ENCODE measurements at regions not wholly inside any gene's neighbourhood (a gene's known extent, or its start where the extent isn't known, plus 50 kb on each side); places are given as distances from the start of the nearest gene placed in this dataset.
A peak's percentile ranks its signal among the peaks of the same experiment; 100 is the strongest.

GRCh38 chr12:114213055-114213581 lies 192.8 kb downstream of the TBX5 start (continued):
- no peak for TF ChIP-seq ZFX (CRISPR knock-in tag; IDR thresholded peaks at IDR 0.05)
- TF ChIP-seq HDAC3 (IDR thresholded peaks at IDR 0.05; ENCODE audit: borderline replicate concordance, partially characterized antibody): no peak
- TF ChIP-seq GATAD2A (IDR thresholded peaks at IDR 0.05): no peak
- TF ChIP-seq ELK1 (CRISPR knock-in tag; IDR thresholded peaks at IDR 0.05): no peak
- no peak for TF ChIP-seq ZNF175 (CRISPR knock-in tag; IDR thresholded peaks at IDR 0.05; ENCODE audit: low read depth)
- TF ChIP-seq SAFB2 (IDR thresholded peaks at IDR 0.05; ENCODE audit: borderline replicate concordance, low read depth, low read length, severe bottlenecking): no peak
- no peak for TF ChIP-seq DEAF1 (CRISPR knock-in tag; IDR thresholded peaks at IDR 0.05)
- TF ChIP-seq ZKSCAN1 (IDR thresholded peaks at IDR 0.05; ENCODE audit: low read depth, low read length): no peak
- no peak for TF ChIP-seq CBX8 (IDR thresholded peaks at IDR 0.05; ENCODE audit: borderline replicate concordance, extremely low read depth, low read depth, low read length, poor library complexity, severe bottlenecking)
- no peak for TF ChIP-seq NR2C2 (CRISPR knock-in tag; IDR thresholded peaks at IDR 0.05)
- no peak for TF ChIP-seq NR2C2 (tag; IDR thresholded peaks at IDR 0.05)
- no peak for TF ChIP-seq ZNF764 (CRISPR knock-in tag; IDR thresholded peaks at IDR 0.05; ENCODE audit: low read depth)
- no peak for TF ChIP-seq ZNF253 (CRISPR knock-in tag; conservative IDR thresholded peaks at IDR 0.05)
- TF ChIP-seq PML (IDR thresholded peaks at IDR 0.05; ENCODE audit: low read length): peak; percentile 65
- no peak for TF ChIP-seq SREBF1 (IDR thresholded peaks at IDR 0.05; ENCODE audit: borderline replicate concordance, low read depth, low read length)
- TF ChIP-seq KLF16 (IDR thresholded peaks at IDR 0.05): peak; percentile 52; the same call in 1 of the 2 replicates
- no peak for TF ChIP-seq ARID2 (IDR thresholded peaks at IDR 0.05)
- no peak for TF ChIP-seq ATF4 (CRISPR knock-in tag; IDR thresholded peaks at IDR 0.05)
- no peak for TF ChIP-seq ZNF785 (CRISPR knock-in tag; IDR thresholded peaks at IDR 0.05)
- no peak for TF ChIP-seq BCOR (IDR thresholded peaks at IDR 0.05)
- TF ChIP-seq ZZZ3 (IDR thresholded peaks at IDR 0.05): no peak
- no peak for TF ChIP-seq XRCC4 (IDR thresholded peaks at IDR 0.05; ENCODE audit: extremely low read depth, insufficient read depth, insufficient read length)
- no peak for TF ChIP-seq ZNF77 (CRISPR knock-in tag; IDR thresholded peaks at IDR 0.05)
- TF ChIP-seq SP2 (IDR thresholded peaks at IDR 0.05; ENCODE audit: extremely low read depth, low read depth, low read length, poor library complexity, severe bottlenecking): no peak
